KBM-7 (cell line): ENCODE measurements at regions not wholly inside any gene's neighbourhood (a gene's known extent, or its start where the extent isn't known, plus 50 kb on each side); places are given as distances from the start of the nearest gene placed in this dataset.
A peak's percentile ranks its signal among the peaks of the same experiment; 100 is the strongest.
"Not testable (repeated sequence)": the region's sequence is repeated elsewhere in the genome, so short reads cannot be mapped to it uniquely, and the experiment has no call there.

Experiments
- DNase-seq: peaks from one replicate; pipeline ENCODE4 v3.0.0-alpha.2; 2015
- in situ Hi-C: fragments of 300-500 bp; cut with MboI; formaldehyde crosslinking; loops from 2 replicates; pipeline ENCODE4 v1.14.3; 2020; ENCODE audit warnings: low sequenced_read_pairs, low pct_unique_long_range_greater_than_20kb, mixed read lengths

DNA sequence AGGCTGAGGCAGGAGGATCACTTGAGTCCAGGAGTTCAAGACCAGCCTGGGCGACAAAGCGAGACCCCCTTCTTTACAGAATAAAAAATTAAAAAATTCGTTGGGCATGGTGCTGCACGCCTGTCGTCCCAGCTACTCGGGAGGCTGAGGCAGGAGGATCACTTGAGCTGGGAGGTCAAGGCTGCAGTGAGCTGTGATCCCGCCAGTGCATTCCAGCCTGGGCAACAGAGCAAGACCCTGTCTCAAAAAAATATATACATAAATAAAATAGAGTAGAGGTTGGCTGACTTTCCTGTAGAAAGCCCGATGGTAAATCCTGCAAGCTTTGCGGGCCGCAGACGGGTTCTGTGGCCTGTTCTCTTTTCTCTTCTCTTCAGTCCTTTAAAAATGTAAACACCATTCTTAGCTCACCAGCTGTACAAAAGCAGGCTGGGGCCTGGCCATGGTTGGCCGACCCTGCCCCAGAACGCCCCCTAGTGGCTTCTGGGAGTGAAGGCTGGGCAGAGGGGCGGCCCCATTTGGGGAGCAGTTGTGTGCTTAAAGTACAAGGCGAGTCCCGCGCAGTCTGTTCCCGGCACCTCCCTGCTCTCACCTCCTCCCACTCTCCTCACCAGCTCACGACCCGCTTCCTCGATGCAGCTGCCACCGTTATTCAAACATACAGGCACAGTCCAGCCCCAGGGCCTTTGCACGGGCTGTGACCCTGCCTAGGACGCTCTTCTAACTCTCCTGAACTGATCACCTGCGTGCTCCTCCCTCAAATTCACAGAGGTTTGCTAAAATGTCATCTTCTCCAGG is 109.5 kb downstream of the CRLF3 start:
- peak; percentile 85 for DNase-seq
- in situ Hi-C loops = not testable (repeated sequence)

- in situ Hi-C loops, DNase-seq: not testable (repeated sequence)
Measured at GRCh38 chr17:30713805-30714204, 110.7 kb downstream of the CRLF3 start.

GRCh38 chr17:30712859-30713258 is 111.6 kb downstream of the CRLF3 start:
- in situ Hi-C loops, DNase-seq: not testable (repeated sequence)

DNA sequence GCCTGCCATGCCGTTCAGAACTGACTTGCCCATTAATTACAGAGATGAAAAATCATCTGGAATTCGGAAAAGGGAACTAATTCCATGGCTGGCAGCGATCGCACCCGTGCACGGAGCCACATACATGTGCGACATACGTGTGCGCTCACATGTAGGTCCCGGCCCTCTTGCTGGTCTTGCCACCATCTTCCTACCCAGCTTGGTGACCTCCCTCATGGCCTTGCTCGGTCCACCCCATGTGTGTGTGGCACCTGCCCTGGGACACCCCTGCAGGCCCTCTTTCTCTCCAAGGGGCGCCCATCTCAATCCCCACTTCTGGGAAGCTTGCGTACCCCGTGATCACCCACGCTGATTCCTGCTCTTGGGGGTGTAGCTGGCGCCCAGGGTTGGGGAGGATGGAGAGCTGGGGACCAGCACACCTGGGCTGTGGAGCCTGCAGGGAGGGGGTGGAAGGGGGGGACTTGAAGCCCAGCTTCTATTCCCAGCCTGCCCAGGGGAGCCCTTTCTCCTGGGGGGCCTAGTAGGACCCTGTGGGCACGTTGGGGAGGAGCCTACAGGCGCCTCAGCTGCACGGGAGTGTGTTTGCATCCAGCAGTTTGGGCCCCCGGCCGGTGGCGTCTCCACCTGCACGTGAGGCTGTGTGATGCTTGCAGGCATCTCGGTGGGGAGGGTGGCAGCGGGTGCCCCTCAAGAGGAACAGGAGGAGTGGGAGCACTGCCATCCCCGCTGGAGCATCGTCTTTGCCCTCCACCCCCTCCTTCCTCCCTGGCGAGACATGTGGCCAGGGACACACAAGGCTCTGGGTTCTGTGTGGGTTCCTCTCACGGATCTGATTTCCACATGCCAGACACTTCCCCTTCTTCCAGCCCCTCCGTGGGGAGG is 112.6 kb downstream of the CRLF3 start:
- in situ Hi-C loops, DNase-seq: not testable (repeated sequence)

GRCh38 chr17:30711176-30711575 is 113.3 kb downstream of the CRLF3 start:
- DNase-seq, in situ Hi-C loops: not testable (repeated sequence)

GRCh38 chr17:30710276-30711088 is 114.0 kb downstream of the CRLF3 start:
- DNase-seq, in situ Hi-C loops: not testable (repeated sequence)

DNA sequence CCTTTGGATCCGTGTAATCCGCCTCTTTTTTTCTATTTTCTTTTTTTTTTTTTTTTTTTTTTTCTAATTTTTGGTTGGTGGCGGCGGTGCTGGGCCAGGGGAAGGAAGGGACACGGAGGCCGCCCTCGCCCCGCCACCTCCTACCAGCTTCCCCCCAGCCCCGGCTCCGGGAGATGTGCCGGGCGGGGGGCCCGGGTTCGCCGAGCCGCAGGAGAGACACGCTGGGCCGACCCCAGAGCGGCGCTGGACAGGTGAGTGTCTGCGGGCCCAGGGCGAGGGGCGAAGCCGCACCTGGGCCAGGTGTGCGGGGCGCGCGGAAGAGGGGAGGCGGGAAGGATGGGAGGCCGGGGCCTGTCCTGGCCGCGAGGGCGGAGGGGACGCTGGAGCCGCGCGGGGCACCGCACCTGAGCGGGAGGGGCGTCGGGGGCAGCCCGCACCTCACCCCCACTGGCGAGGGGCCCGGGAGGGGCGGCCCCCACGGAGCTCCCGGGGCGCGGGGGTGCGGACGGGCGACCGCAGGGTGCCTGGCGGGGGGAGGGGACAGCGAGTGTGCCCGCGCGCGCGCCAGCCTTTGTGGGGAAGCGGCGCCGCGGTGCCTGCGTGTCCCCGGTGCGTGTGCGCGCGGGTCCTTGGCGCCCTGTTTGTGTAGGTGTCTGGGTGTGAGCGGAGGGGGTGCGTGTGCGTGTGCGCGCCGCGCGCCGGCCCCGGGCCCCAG is 114.8 kb downstream of the CRLF3 start:
- DNase-seq, in situ Hi-C loops: not testable (repeated sequence)

GRCh38 chr17:30709096-30709495 is 115.4 kb downstream of the CRLF3 start:
- in situ Hi-C loops, DNase-seq: not testable (repeated sequence)

- in situ Hi-C loops = not testable (repeated sequence)
- DNase-seq = peak; percentile 93
Measured at GRCh38 chr17:30708241-30709078, 116.0 kb downstream of the CRLF3 start.

GRCh38 chr17:30707724-30708240 is 116.7 kb downstream of the CRLF3 start:
- in situ Hi-C loops = not testable (repeated sequence)
- peak; percentile 95 for DNase-seq

DNA sequence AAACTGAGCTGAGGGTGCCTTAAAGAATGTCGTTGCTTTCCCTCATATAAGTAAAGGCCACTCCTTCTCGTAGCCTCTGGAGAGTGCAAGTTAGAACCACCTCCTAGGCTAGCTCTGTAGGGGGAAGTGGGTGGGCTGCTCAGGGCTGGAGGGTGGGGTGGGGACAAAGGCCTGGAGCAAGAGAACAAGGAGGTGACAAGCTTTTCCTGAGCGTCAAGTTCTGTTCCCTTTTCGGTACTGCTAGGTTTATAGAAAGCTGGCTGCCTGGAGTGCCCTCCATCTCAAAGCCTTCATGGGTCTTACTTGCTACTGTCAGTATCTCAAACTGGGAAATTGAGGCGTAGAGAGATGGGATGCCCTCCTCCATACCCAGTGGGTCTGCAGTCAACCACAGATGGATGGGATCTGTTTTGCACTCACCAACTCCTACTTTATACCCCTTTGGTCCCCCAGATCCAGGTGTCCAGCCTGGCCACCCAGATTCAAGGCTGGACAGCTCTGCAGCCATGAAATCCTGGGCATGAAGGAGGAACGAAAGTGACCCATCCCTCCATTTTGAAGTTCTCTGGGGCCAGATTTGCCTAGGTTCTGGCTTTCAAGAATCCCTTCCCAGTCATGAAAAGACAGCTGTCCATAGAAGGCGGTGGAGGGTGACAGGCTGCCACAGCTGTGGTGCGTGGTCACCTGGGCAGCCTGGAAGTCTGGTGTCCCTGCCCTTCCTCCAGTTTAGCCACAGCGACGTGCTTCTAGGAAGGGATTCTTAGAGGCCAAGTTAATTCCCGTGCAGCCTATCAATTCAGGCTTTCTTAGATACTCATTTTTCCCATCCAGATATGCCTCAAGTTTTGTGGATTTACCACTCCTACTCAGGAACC is 117.8 kb downstream of the CRLF3 start:
- DNase-seq = peak; percentile 62
- in situ Hi-C loops = not testable (repeated sequence)

- DNase-seq, in situ Hi-C loops: not testable (repeated sequence)
Measured at GRCh38 chr17:30706004-30706403, 118.5 kb downstream of the CRLF3 start.

- in situ Hi-C loops = no loop called here
- DNase-seq = no peak
Measured at GRCh38 chr17:30701498-30701989, 122.9 kb downstream of the CRLF3 start.

- DNase-seq, in situ Hi-C loops: not testable (repeated sequence)
Measured at GRCh38 chr17:30700833-30701232, 123.7 kb downstream of the CRLF3 start.

DNA sequence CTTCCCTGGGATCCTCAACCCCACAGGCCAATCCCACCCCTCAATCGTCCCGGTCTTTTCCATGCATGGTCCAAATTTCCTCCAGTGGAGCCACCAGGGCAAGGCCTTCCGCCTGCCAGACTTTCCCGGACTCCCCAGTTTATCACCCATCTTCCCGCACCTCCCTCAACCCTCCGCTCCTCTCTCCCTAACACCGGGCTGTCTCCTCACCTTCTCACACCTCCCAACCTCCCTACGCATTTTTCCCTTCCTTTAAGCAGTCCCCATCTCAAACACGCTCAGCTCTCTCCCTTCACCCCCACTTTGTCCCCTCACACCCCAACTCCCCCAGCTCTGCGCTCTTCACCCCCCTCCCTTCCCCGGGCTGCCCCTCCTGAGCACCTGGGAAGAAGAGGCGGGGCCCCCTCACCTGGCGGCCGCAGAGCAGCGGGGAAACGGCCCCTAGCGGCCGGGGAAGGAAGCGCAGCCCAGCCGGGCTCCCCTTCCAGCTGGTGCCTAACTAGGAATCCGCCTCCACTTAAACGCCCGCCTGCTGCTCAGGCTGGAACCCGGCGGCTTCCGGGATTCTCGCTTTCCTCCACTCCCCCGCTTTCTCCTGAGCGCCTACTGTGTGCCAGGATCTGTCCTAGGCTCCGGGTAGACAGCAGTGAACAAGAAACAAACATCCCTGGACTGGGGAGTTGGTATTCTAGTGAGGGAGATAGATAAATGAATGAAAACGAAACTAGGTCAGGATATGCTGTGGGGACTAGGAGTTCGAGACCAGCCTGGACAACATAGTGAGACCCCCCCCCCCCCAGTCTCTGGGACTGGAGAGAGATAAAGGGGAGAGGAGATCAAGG is 126.7 kb downstream of the CRLF3 start:
- DNase-seq = peak; percentile 76

GRCh38 chr17:30696234-30696633 is 128.3 kb downstream of the CRLF3 start:
- no peak for DNase-seq
- in situ Hi-C loops = no loop called here

More for the DNA sequence above, 126.7 kb downstream of the CRLF3 start:
- in situ Hi-C loops = not testable (repeated sequence)
